DMS 273 (cell line): ENCODE measurements at regions not wholly inside any gene's neighbourhood (a gene's known extent, or its start where the extent isn't known, plus 50 kb on each side); places are given as distances from the start of the nearest gene placed in this dataset.

Experiments used
- DNase-seq: peaks from one replicate; lab custom pipeline; 2025; ENCODE audit not compliant: unreplicated experiment; lab: John Stamatoyannopoulos, UW

GRCh38 chr5:4215143-4215542 is 619.5 kb downstream of the IRX1 start:
- DNase-seq = no peak

DNA sequence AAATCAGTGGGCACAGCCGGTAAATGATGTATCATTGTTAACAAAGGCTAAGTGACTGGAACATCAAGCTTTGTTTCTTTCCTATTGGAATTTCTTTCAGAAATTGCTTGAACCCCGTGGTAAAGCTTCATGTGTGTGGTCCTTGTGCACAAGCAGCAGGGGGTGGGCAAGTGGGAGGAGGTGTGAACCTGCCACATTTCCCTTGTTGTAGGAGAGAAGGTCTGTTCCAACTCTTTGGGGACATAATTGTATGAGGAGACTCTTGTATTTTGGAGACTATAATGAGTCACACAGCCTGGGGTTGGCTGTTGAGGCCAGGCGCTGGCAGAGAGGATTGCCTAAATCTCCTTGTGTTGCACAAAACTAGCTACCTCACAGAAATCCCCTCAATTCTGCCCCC is 620.5 kb downstream of the IRX1 start:
- no peak for DNase-seq

GRCh38 chr5:4220016-4220415 is 624.4 kb downstream of the IRX1 start:
- DNase-seq = no peak

DNA sequence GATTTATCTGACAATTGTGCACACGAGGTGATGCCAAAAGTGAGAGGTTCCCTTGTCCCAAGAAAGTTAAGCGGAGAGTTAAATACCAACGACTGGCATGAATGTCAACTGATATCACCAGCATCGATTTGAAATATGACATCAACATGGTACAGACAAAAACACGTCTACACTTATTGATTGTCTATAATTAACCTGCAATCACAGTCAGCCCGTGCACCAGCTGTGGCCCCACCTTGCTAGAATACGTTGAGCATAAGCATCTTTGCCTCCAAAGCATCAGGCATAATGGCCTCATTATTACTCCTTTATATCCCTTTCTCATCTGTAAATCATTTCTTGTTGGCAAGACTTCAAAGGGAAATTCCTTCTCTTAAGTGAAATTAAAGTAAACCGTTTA is 625.4 kb downstream of the IRX1 start:
- DNase-seq = no peak

GRCh38 chr5:4222147-4222546 is 626.5 kb downstream of the IRX1 start:
- no peak for DNase-seq

- no peak for DNase-seq
Observed at GRCh38 chr5:4222821-4223220, 627.2 kb downstream of the IRX1 start.

DNA sequence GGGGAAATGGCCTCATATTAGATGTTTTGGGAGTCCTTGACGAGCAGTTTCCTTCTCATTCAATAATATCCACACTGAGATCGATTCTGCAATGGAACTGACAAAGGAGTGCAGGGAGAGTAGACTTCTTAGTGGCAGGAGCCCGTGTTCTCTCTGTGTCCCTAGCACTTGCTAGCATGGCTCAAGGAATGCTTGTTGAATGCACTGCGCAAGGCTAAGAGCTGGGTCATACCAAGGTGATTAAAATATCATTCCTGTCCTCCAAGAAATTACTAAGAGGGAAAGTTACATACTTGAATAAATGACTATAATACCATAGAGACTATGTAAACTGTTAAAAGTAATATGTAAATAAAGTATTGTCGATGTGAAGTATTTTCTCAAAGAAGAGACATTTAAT is 630.1 kb downstream of the IRX1 start:
- DNase-seq = no peak

GRCh38 chr5:4226565-4226964 is 630.9 kb downstream of the IRX1 start:
- DNase-seq = no peak

DNA sequence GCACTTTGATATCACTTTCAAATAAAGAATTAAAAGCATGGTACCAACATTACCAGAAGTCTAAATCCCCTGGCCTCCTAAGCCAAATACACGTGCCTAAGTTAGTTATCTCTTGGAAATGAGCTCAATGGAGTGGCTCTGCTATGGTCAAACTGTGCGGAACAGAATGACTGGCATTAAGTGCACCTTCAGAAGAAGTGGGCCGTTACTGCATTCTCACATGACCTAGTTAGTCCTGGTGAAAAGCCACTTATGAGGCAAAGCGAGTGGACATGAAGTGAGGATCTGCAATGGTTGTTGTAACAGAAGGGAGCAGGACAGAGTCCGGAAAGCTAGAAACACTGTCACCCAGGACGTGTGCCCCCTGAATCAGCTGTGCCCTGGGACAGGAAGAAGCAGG is 633.1 kb downstream of the IRX1 start:
- no peak for DNase-seq

- no peak for DNase-seq
Observed at GRCh38 chr5:4229414-4230292, 634.0 kb downstream of the IRX1 start.

DNA sequence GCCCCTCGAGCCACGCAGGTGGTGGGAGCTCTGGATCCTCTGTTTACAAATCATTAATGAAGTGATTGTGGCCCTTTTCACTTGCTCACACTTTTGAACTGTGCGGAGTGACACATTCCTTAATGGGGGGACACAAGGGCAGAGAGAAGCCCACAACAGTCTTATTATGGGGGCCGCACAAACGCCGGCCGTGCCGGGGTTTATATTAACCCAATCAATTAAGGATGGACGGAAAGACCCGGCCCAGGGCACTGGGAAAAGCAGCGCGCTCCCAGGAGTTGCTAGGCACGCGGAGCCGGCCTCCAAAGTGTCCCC is 634.8 kb downstream of the IRX1 start:
- DNase-seq = no peak

- DNase-seq = no peak
Observed at GRCh38 chr5:4230786-4231641, 635.4 kb downstream of the IRX1 start.

DNA sequence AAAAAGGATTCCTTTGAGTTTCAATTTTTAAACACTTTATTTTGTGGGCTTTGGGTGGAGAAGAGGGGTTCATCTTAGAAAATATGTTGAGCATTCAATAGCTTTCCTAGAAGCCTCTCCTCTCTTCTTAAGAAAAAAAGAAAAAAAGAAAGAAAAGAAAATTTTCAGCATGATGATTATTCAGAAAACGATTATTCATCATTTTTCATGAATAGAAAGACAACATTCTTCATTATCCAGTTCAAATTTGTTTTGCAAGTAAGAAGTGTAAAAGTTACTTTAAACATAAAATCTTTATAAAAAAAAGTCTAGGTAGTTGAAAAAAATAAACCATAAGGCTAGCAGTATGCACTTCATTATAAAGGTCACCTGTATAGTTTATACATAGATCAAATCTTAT is 636.5 kb downstream of the IRX1 start:
- DNase-seq = no peak

GRCh38 chr5:4233671-4234070 is 638.0 kb downstream of the IRX1 start:
- DNase-seq = no peak

GRCh38 chr5:4243479-4244264 is 648.0 kb downstream of the IRX1 start:
- no peak for DNase-seq

GRCh38 chr5:4244306-4244705 is 648.7 kb downstream of the IRX1 start:
- no peak for DNase-seq

- no peak for DNase-seq
Observed at GRCh38 chr5:4245076-4245475, 649.4 kb downstream of the IRX1 start.

- DNase-seq = no peak
Observed at GRCh38 chr5:4245511-4245910, 649.9 kb downstream of the IRX1 start.

DNA sequence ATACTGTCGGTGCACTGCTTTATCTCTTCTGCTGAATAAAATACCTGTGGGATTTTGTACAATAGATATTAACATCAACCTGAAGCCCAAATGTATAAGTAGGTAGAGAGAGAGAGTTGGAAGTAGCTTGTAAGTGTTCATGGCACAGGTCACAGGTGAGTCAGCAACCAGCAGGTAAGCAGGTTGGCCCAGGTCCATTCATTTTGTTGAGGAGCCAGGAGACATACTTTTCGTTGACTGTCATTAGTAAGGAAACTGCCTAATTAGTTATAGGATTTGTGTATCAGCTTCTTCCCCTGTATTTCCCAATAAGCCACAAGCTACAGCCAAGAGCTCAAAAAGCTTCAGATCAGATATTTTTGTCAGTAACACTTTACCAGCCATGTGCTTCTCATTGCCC is 650.8 kb downstream of the IRX1 start:
- no peak for DNase-seq

GRCh38 chr5:4250254-4250653 is 654.6 kb downstream of the IRX1 start:
- DNase-seq = no peak

DNA sequence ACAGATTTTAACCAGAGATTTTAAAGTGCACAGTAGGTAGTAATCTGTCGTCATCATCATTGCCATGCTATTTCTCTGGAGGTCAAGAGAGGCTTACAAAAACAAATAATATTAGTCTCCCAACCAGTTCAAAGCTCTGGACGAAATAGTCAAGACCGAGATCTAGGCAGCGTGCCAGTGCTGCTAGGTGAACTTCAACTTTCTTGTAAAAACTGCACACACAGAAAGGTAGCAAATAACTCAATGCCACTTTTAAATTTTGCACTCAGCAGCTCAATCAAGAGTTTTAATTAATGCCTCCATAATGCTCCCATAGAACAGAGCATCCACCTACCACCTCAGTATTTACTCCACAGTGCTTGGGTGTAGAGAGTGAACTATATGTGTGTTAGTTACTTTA is 656.8 kb downstream of the IRX1 start:
- DNase-seq = no peak

GRCh38 chr5:4254736-4255135 is 659.1 kb downstream of the IRX1 start:
- no peak for DNase-seq
